CD14-positive monocyte (primary cell): ENCODE measurements at regions not wholly inside any gene's neighbourhood (a gene's known extent, or its start where the extent isn't known, plus 50 kb on each side); places are given as distances from the start of the nearest gene placed in this dataset.
A peak's percentile ranks its signal among the peaks of the same experiment; 100 is the strongest.

ENCODE experiments used
- DNase-seq, 3 donors: peaks; one replicate each; pipeline ENCODE4 v3.0.0-alpha.2; 2011 to 2022
- H2AFZ ChIP-seq: 2 replicates; pipeline ENCODE4 v1.6.0; 2012; ENCODE audit warnings: mild to moderate bottlenecking, low read depth, low read length, inconsistent platforms; ENCODE audit not compliant: insufficient read depth, poor library complexity, severe bottlenecking
- H3K27ac ChIP-seq, 2 donors: 1 replicate in 1 of 2; 2 replicates in 1 of 2; pipeline ENCODE4 v1.5.1; 2012 to 2013; ENCODE audit warnings: low read length in 2 of 2, control low read depth in 1 of 2, inconsistent platforms in 1 of 2, low read depth in 1 of 2, mild to moderate bottlenecking in 1 of 2
- H3K27me3 ChIP-seq, 2 donors: one replicate each; pipeline versions ENCODE4 v1.6.0 to v1.6.1; 2011 to 2013; ENCODE audit warnings: low read length in 2 of 2; ENCODE audit not compliant: control insufficient read depth in 2 of 2, insufficient read depth in 2 of 2
- H3K36me3 ChIP-seq, 2 donors: replicated peaks in 1 of 2; 1 replicate in 1 of 2; 2 replicates in 1 of 2; pipeline versions ENCODE4 v1.5.1 to v1.6.1; 2012 to 2013; ENCODE audit warnings: low read length in 2 of 2, control low read depth in 1 of 2, inconsistent platforms in 1 of 2, mild to moderate bottlenecking in 1 of 2; ENCODE audit not compliant: insufficient read depth in 2 of 2, control insufficient read depth in 1 of 2
- H3K4me1 ChIP-seq, 2 donors: 1 replicate in 1 of 2; 2 replicates in 1 of 2; pipeline versions ENCODE4 v1.5.1 to v1.6.1; 2012 to 2013; ENCODE audit warnings: low read length in 2 of 2, control low read depth in 1 of 2, inconsistent platforms in 1 of 2, mild to moderate bottlenecking in 1 of 2, moderate library complexity in 1 of 2; ENCODE audit not compliant: insufficient read depth in 2 of 2, control insufficient read depth in 1 of 2
- H3K4me2 ChIP-seq: replicated peaks from 2 replicates; pipeline ENCODE3; 2012; ENCODE audit warnings: low read length, moderate library complexity, mild to moderate bottlenecking; ENCODE audit not compliant: poor library complexity, severe bottlenecking; ENCODE audit errors: extremely low read depth
- H3K4me3 ChIP-seq, 3 experiments: fragments of 200-600 bp in 1 of 3; sonication (generic) in 1 of 3; replicated peaks in 1 of 3; 1 replicate in 2 of 3; 2 replicates in 1 of 3; pipeline ENCODE4 v1.5.1; 2011 to 2013; ENCODE audit warnings: low read length in 3 of 3, mild to moderate bottlenecking in 3 of 3, control low read depth in 2 of 3, low read depth in 2 of 3, inconsistent platforms in 1 of 3, moderate library complexity in 1 of 3
- H3K79me2 ChIP-seq: 2 replicates; pipeline ENCODE4 v1.6.0; 2012; ENCODE audit warnings: mild to moderate bottlenecking, control low read depth, inconsistent platforms, low read length, moderate library complexity; ENCODE audit not compliant: insufficient read depth
- H3K9ac ChIP-seq: 2 replicates; pipeline ENCODE4 v1.6.0; 2017; ENCODE audit warnings: low read length, mild to moderate bottlenecking; ENCODE audit not compliant: insufficient read depth, poor library complexity, severe bottlenecking
- H3K9me3 ChIP-seq, 2 donors: replicated peaks in 1 of 2; 1 replicate in 1 of 2; 2 replicates in 1 of 2; pipeline versions ENCODE4 v1.5.1 to v1.6.1; 2012 to 2013; ENCODE audit warnings: low read length in 2 of 2, control low read depth in 1 of 2; ENCODE audit not compliant: control insufficient read depth in 1 of 2, insufficient read depth in 1 of 2
- H4K20me1 ChIP-seq: 2 replicates; pipeline ENCODE4 v1.6.0; 2012; ENCODE audit warnings: mild to moderate bottlenecking, low read length, control low read depth, moderate library complexity; ENCODE audit not compliant: insufficient read depth
- H3K27ac Mint-ChIP-seq, 7 donors: one replicate each; pipeline ENCODE4 v1.8.0; 2020; ENCODE audit warnings: mild to moderate bottlenecking in 7 of 7, mixed read lengths in 7 of 7, moderate library complexity in 6 of 7, inconsistent platforms in 2 of 7
- H3K27me3 Mint-ChIP-seq, 3 donors: one replicate each; pipeline ENCODE4 v1.8.0; 2021 to 2022; ENCODE audit warnings: low read depth in 3 of 3, mild to moderate bottlenecking in 3 of 3, mixed read lengths in 3 of 3, moderate library complexity in 3 of 3, inconsistent platforms in 1 of 3
- H3K36me3 Mint-ChIP-seq, 2 donors: one replicate each; pipeline ENCODE4 v1.8.0; 2020; ENCODE audit warnings: mixed read lengths in 2 of 2, inconsistent platforms in 1 of 2, mild to moderate bottlenecking in 1 of 2
- H3K4me1 Mint-ChIP-seq: one replicate; pipeline ENCODE4 v1.8.0; 2020; ENCODE audit warnings: mild to moderate bottlenecking, mixed read lengths
- H3K4me3 Mint-ChIP-seq, 2 donors: one replicate each; pipeline ENCODE4 v1.8.0; 2020; ENCODE audit warnings: mild to moderate bottlenecking in 2 of 2, mixed read lengths in 2 of 2, moderate library complexity in 1 of 2
- H3K9me3 Mint-ChIP-seq, 7 donors: one replicate each; pipeline ENCODE4 v1.8.0; 2020 to 2022; ENCODE audit warnings: mixed read lengths in 7 of 7, mild to moderate bottlenecking in 6 of 7, moderate library complexity in 6 of 7, inconsistent platforms in 2 of 7
- WGBS: methylation state at CpG from one replicate; pipeline ENCODE4 v1.1.5; 2013; ENCODE audit warnings: missing lambda C conversion rate; ENCODE audit not compliant: insufficient coverage; 5-methylcytosine and 5-hydroxymethylcytosine counted together
- intact Hi-C, 2 donors: fragments of 100-400 bp; cut with micrococcal nuclease; formaldehyde crosslinking; loops; one replicate each; pipeline versions ENCODE4 v1.15.0 to v1.15.1; 2023
- TF ChIP-seq, protein P1 (sequence below): fragments of 200-600 bp; IDR thresholded peaks from one replicate; pipeline ENCODE4 v1.8.0; 2022; ENCODE audit warnings: antibody characterized with exemption, mild to moderate bottlenecking

DNA sequence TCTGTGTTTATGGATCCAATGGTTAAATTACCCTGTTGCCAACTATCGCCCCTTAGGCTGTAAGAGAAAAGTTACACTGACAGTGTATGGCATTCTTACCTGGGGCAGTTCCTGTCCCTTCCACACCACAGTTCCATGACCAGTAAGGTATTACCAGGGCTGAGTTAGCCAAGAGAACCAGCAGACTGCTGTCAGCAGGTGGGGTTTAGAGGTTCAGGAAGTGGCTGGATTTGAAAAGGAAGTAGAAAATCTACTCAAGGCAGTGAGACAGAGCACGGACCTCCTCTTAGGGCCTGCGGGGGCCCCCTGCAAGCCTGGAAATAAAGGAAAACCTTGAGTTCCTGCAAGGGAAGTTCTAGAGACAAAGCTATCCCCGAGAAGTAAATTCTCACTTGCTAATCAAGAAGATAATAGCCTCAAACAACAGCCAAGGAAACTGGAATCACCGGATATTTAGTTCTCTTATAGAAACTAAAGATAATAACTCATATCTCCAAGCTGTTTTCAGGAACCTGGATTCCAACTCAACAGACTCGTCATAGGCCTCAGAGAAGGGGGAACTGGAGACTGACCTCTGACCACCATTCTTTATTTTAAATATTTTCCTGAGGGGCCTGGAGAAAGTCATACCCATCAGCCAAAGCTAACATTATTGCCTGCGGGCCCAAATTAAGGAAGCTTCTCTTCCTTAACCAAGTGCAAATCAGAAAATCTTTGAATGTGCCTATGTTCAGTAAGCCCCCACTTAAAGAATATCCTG lies 161.7 kb downstream of the ANXA2 start:
- no peaks in the 10 kb centered on the region for H3K36me3 ChIP-seq
- H3K4me1 Mint-ChIP-seq: no peaks in the 10 kb centered on the region
- DNase-seq: no peak

DNA sequence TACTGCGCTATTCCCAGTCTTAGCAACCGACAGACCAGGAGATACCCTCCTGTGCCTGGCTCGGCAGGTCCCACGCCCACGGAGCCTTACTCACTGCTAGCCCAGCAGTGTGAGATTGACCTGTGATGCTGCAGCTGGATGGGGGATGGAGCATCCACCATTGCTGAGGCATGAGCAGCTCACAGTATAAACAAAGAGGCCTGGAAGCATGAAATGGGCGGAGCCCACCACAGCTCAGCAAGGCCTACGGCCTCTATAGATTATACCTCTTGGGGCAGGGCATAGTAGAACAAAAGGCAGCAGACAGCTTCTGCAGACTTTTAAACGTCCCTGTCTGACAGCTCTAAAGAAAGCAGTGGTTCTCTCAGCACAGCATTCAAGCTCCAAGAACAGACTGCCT lies 160.3 kb downstream of the ANXA2 start:
- WGBS: 80% methylated on average over 7 of the region's 8 CpGs
- TF ChIP-seq, protein P1, sequence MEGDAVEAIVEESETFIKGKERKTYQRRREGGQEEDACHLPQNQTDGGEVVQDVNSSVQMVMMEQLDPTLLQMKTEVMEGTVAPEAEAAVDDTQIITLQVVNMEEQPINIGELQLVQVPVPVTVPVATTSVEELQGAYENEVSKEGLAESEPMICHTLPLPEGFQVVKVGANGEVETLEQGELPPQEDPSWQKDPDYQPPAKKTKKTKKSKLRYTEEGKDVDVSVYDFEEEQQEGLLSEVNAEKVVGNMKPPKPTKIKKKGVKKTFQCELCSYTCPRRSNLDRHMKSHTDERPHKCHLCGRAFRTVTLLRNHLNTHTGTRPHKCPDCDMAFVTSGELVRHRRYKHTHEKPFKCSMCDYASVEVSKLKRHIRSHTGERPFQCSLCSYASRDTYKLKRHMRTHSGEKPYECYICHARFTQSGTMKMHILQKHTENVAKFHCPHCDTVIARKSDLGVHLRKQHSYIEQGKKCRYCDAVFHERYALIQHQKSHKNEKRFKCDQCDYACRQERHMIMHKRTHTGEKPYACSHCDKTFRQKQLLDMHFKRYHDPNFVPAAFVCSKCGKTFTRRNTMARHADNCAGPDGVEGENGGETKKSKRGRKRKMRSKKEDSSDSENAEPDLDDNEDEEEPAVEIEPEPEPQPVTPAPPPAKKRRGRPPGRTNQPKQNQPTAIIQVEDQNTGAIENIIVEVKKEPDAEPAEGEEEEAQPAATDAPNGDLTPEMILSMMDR: no peak
- DNase-seq: no peak
- no peak overlapping the region for H3K27ac ChIP-seq
- Mint-ChIP-seq H3K27me3 (peaks cover 0 to 7% (median 7%) of the 10 kb centered on the region in 3 donors), H3K27ac (no peak overlapping the region), H3K9me3 (peaks cover 2 to 9% (median 3%) of the 10 kb centered on the region in 7 donors), H3K36me3 (no peaks in the 10 kb centered on the region), H3K4me3 (no peak overlapping the region), H3K4me1 (no peaks in the 10 kb centered on the region)
- no peaks in the 10 kb centered on the region for H3K36me3 ChIP-seq
- no peaks in the 10 kb centered on the region for H3K9me3 ChIP-seq
- H3K9ac ChIP-seq: no peak overlapping the region
- H3K4me3 ChIP-seq: no peak overlapping the region
- no peaks in the 10 kb centered on the region for H3K4me1 ChIP-seq
- H2AFZ ChIP-seq: no peak overlapping the region
- H3K79me2 ChIP-seq: no peaks in the 10 kb centered on the region
- no peak overlapping the region for H3K4me2 ChIP-seq
- no peaks in the 10 kb centered on the region for H3K27me3 ChIP-seq
- intact Hi-C loops: no loop called here
- H4K20me1 ChIP-seq: no peaks in the 10 kb centered on the region

More for the DNA sequence above, 161.7 kb downstream of the ANXA2 start:
- no peaks in the 10 kb centered on the region for H4K20me1 ChIP-seq
- Mint-ChIP-seq H3K27me3 (peaks cover 2 to 7% (median 3%) of the 10 kb centered on the region in 3 donors), H3K9me3 (peaks cover 0 to 6% (median 2%) of the 10 kb centered on the region in 7 donors), H3K27ac (no peak overlapping the region), H3K4me3 (no peak overlapping the region), H3K36me3 (no peaks in the 10 kb centered on the region)
- H3K79me2 ChIP-seq: no peaks in the 10 kb centered on the region
- H3K4me3 ChIP-seq: no peak overlapping the region
- H3K4me1 ChIP-seq: no peaks in the 10 kb centered on the region
- intact Hi-C loops: no loop called here
- no peaks in the 10 kb centered on the region for H3K9me3 ChIP-seq
- no peak overlapping the region for H3K9ac ChIP-seq
- H2AFZ ChIP-seq: peak overlapping the region; percentile 59
- WGBS: 20% methylated on average over 1 of the region's 7 CpGs
- TF ChIP-seq, protein P1: no peak
- H3K27ac ChIP-seq: no peak overlapping the region
- H3K27me3 ChIP-seq: no peaks in the 10 kb centered on the region
- H3K4me2 ChIP-seq: no peak overlapping the region
